HG02588 (cell line): ENCODE measurements at regions not wholly inside any gene's neighbourhood (a gene's known extent, or its start where the extent isn't known, plus 50 kb on each side); places are given as distances from the start of the nearest gene placed in this dataset.

Experiments used
- ATAC-seq: cut with Tn5 transposase; IDR thresholded peaks from one replicate; pipeline ENCODE4 v1.9.1; 2021; ENCODE audit warnings: mild to moderate bottlenecking, moderate library complexity; ENCODE audit not compliant: unreplicated experiment

DNA sequence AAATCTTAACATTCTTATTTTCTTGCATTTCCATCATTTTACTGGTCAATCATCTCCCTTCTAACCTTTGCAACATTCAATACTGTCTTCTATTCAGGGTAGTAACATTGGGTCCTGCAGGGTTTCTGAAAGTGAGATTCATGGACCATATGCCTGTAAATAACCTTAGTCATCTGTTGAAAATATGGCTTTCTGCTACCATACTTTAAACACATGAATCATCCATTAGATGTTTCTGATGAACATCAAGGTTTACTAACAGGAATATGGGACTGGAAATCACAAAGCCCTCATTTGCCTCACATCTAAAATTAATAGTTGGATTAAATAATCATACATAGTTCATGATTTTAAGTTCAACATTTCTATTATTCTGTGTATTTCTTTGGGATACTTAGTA lies 475.9 kb upstream of the MARCKS start:
- ATAC-seq: no peak

DNA sequence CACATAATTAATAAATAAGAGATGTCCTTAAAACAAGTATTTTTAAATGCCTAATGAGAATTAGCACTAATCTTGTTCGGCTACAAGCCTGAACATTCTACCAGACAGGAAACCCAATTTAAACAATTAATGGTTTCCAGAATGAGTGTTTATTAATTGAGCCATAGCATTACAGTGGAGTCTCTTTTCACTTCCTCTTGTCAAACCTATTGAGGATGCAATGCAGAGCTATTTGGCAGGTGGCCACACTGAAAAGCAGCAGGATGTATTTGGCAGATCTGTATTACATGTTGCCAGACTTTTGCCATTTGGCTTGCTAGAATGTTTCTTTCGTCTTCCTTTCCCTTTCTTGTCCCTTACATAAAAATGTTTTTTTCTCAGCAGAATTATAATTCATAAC lies 475.2 kb upstream of the MARCKS start:
- ATAC-seq: peak; percentile 66

DNA sequence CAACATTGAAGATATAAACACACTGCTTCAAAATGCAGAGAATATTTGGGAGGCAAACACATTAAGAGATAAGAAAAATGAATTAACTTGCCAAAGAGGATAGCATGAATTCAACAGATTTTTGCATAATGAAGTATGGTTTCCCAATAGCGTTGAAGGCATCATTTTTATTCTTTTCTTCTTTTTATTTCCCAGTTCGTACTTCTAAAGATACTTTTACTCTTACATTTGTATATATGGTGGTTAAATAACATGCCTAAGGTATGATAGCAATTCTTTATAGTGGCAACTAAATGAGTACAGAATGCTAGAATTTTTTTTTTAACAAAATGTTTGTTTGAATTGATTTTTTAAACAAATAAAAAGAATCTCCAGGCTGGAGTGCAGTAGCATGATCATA lies 473.4 kb upstream of the MARCKS start:
- ATAC-seq: no peak

DNA sequence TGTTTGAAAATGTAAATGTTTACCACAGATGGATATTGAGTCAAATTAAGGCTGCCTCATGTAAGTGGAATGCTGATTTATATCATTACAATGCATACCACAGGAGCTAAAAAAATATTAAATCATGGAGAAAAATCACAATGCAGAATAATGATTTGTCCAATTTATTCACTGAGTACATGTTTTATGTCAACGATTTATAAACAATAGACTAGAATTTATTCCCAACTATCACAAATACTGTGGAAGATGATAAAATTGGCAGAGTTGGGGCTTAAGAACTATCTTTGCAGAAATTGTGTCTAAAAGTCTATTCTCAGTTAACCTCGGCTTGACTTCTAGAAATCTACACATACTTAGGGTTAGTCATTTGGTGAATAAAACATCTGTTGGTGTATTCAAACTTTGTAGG lies 472.1 kb upstream of the MARCKS start:
- no peak for ATAC-seq

DNA sequence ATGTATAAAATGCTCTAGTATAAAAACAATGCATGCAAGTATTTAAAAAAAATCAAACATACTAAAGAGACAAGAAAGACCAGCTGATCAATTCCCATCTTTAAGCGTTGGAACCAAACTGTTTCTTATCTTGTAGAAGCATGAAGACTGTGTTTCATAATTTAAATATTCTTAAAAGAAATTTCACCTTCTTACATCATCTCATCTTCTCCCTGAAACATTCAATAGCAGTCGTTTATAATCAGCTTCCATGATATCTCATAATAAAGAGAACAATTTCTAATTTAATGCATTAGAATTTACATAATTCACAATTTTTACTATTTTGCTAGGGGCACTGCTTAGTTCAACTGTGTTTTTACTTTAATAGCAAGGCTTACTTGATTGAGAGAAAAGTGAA lies 468.1 kb upstream of the MARCKS start:
- ATAC-seq: no peak

DNA sequence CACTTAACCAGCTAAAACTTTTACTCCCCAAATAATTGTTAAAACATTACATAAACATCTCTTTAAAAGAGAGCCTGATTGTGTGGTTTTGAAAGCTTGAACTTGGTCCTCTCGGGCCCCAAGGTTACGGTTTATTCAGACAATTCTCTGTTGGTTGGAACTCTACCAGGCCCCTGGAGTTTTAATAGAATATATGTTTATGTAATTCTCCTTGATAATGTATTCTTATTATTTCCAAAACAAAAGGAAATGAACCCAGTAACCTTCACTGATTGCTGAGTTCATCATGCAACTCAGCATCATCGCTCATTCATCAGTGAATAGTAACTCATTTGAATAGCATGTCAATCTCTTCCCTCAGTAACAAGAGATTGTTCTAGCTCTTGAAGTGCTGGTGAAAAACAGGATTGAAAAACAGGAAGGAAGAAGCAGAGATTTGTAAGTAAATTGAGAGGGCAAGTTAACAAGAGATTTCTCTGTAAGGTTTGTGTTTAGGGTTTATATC lies 464.5 kb upstream of the MARCKS start:
- ATAC-seq: no peak

DNA sequence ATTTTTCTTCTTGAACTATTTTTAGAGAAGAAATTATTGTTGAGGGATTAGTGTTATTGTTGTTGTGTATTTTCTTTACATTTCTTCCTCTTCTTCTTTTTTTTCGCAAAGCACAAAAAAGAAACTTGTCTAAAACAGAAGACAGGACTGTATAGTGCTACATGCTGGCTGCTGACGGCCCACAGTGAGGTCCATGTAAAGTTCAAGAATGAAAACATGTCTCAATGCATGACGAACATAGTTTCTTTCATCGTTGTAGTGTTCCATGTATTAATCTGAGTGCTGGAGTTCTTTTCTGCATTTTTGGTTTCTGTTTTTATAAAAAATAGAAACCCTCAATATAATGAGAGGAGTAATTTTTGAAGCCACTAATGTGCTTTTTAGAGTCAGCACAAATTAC lies 462.9 kb upstream of the MARCKS start:
- ATAC-seq: no peak

DNA sequence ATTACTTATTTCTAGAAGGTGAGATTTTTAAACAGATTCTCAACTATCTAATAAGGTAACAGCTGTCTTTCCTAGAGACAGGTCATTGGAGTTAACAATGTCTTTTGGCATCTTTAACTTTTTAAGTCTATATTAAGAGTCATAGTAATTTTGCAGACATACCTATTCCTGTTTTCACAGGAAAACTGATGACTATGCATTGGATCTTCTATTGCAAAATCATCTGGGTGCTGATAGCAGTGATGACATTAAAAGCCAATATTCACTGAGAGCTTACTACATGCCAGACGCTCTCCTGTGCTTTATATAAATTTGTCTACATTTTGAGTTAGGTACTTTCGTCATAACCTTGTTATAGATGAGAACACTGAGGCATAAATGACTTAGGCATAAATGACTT lies 462.4 kb upstream of the MARCKS start:
- no peak for ATAC-seq

DNA sequence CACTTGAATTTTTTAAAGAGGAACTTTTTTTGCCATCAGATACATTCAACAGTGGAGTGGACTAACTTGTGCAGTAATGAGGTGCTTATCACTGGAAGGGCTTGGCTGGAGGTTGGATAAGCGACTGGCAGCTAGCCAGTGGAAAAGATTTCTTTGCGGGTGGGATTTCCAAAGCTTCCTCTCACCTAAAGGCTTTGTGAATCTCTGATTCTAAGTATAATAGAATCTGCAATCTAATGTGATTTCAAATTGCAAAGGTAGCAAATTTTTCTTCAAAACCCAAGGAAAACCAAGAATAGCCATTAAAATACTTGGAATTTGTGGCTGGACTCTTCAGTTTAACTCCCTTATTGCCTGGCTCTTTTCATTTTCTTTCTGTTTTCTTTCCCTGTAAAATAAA lies 460.4 kb upstream of the MARCKS start:
- no peak for ATAC-seq

DNA sequence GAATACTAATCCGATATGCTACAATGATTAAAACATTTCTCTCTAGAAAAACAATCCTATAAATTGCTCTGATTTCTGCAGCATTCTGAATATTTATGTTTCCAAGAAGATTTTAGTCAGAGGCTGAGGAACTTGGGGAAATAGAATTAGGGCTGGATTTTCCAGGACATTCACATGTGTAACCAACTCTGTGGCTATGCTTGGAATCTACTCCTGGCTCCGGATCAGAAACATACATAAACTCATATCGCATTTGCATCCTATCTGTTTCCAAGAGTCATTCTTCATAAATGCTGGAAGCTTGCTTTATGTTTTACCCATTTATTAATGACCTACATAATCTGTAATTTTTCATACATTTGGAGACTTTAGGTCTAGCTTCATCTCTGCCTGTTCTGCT lies 459.9 kb upstream of the MARCKS start:
- ATAC-seq: no peak

DNA sequence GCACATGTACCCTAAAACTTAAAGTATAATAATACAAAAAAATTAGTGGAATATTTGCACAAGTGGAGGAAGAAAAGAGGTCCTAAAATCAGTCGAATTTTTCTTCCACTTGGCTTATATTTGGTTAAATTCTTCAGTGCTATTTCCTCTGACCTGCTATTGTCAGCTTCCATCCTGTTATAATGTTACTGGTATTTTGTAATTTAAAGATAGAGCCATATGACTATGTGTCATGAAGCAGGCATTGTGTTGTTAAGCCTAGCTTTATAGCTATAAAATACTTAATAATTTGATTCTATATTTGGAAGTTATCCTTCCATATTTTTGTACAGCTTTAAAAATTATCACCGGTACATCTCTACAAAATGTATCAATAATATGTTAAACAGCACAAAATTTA lies 455.9 kb upstream of the MARCKS start:
- ATAC-seq: no peak

DNA sequence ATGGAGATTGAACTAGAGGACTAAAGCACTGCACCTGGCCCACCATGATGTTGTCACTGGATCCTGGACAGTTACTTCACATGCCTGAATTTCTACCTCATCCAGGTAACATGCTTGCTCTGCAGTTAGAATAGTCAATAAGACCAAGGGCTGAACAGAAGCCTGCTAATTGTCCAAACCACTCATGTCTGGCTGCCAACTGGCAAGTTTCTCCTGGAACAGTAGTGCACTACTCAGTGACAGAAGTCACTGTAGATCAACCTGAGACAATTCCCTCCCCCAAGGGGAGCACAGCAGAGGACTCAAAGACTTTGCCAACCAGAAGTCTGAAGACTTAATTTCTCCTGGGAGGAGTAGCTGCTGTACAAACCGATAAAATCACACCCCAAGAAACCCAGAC lies 454.6 kb upstream of the MARCKS start:
- no peak for ATAC-seq

DNA sequence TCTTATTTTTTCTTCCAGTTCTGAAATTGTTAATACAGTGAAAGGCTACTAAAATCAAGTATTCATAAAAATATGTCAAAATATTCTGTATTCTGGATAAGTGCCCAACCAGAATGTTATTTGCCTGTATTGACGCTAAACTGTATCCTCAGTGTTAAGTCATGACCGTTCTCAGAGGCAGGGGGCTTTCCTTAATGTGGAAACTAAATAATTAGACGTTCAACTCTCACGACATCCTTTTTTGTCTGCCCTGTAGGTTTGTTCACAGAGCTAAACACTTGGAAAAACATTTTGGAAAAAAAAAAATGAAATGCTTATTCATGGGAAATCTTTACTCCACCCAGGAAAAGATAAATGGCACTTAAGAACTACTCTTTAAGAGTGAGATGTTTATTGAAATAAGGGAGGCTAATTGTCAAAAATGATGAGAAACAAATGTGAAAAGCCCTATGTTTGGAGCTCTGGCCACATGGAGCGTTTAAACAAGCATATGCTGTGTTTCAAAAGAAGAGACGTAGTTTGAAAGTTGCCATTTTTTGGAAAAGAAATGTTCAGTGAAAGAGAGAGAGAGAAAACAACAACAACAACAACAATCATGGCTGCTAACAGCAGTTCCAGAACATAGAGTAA lies 453.1 kb upstream of the MARCKS start:
- ATAC-seq: no peak

DNA sequence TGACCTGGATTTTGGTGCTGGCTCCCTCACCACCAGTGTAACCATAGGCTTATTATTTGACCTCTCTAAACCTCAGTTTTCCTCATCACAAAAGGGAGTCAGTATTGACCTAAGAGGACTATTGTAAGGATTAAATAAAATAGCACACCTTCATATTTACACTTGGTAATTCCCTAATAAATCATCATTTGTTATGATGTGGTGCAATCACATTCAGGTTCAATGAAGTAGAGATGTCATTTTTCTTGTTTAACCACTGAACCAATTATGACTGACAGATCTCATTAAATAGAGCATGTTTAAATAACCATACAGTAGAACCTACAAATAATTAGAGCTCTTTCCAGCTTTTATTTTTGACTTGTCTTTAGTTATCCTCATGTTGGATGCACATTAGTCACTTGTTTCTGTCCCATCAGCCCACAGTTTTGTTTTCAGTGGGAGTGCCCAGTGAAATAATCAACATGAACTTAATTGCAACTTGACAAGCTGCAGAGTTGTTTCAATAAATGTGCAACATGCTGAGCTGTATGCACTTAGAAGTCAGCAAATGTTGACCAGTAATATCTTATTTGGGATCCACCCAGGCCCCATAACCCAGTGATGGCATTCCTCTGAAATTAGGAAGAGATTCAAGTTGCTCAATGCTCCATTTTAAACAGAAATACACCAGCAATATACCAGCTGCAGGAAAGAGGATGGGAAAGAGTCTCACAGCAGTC lies 451.7 kb upstream of the MARCKS start:
- no peak for ATAC-seq

DNA sequence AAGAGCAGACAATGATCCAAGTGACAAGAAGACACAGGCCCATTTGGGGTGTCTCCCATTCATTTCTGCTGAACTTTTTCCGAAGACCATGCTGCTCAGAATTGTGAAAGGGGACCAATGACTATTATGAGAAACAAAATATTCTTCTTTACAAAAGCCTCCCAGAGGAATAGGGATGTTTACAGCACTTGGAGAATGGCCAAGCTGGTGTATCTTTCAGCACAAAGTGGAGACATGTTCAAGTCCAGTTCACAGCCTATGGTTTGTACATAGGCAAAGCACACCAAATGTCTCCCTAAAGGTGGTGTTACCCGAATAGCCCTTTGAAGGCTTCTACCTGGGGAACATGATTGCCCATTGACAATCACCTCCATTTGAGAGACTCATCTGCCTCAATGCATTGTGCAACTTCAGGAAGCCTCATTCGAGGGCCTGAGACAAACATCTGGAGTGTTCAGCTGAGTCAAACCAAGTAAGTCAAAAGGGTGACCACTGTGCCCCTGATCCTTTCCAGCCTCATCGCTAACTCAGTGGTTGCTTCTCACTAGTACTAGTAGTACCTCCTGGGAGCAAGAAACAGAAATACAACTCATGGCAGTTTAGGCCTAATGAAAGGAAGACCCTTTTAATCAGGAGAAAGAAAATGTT lies 451.0 kb upstream of the MARCKS start:
- ATAC-seq: no peak

DNA sequence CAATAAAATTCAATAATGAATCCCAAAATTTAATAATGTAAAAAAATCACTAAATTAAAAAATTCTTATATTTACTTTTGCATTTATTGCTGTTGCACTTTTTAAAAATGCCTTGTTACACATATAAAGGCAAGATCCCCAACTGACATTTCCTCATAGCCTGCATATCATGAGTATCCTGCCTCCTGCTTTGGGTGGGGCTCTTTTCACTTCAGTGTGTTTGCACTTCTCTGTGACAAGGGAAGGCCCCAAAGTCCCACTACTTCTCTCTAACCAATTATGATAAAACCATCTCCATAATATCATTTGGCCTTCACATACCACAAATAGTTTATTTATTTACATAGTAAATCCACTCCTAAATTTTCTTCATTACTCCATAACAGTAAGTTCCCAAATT lies 446.1 kb upstream of the MARCKS start:
- no peak for ATAC-seq

DNA sequence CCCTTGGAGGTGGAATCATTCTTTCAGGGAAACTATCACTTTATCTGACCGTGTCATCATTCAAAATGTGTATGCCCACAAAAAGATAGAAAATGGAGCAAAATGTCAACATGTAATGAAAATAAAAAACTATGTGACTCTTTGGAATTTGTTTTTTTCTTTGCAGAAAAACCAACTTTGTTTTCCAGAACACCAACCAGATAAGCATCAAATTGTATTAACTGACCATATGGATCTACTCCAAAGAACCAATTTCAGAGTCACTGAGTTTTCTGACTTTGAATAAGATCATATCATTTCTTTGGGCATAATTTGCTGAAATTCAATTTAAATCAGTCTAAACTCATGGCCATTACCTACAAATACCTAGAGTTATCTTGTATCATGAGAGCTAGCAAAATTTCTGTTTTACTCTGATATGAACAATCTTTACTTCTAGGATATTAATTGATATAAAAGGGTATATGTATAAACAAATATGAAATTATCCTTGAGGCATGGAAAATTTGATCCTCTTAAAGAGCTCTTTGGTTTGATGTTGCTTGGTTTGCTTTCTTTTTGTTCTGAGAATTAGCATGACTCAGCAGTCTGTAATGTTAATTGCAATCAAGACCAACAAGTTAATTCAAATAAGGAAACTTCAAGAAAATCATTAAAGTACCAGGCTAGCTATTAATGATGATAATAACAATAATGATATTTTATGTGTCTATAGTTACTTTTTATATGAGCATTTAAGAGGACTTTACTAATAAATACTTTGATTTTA lies 444.4 kb upstream of the MARCKS start:
- ATAC-seq: no peak

DNA sequence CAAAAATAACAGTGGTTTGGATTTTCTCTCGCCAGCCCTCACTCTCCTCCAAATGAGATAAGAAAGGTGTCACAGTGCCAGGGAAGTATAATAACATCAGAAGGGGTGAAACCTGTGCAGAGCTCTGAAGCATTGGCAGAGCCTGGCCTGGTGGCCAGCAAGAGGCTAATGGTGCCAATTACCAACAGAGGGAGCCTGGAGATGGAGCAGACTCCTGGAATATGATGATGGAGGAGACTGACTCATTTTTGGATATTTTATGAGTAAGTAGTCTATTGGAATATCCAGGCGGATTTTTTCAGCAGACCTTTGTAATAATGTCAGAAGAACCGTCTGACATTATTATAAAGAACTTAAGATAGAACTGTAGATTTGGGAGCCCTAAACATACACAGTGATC lies 442.6 kb upstream of the MARCKS start:
- ATAC-seq: no peak

DNA sequence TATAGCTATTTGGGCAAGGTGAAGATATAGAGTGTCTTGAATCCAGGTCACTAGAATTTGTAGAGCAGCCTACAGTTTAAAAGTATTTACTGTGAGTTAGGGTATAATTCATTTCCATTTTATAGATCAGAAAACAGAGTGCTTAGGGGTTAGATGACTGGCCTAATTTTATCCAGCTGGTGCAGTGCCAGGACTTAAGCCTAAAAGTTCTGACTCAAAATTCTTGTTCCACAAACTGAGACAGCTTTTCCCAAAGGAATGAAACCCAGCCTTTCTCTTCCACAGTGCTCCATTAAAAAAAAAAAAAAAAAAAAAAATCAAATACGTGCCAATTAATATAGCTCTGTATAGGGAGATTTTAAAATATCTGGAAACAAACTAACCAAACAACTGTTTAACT lies 441.0 kb upstream of the MARCKS start:
- ATAC-seq: no peak

DNA sequence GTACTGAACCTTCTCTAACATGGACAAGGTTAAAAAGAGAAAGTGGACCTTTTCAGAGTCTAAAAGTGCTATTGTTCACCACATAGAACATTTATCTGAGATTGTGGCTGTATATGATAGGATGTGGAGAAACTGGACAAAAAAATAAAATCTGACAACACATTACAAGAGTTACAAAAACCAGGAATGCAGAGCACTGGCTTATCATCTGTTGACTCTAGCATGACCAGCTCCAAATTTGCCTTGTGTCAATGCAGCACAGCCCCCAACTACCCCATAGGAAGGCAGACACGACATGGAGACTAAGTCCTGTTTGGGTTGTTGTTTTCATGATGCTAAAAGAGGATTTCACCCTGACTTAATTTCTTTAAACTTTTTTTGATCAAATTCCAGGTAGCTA lies 436.9 kb upstream of the MARCKS start:
- no peak for ATAC-seq

DNA sequence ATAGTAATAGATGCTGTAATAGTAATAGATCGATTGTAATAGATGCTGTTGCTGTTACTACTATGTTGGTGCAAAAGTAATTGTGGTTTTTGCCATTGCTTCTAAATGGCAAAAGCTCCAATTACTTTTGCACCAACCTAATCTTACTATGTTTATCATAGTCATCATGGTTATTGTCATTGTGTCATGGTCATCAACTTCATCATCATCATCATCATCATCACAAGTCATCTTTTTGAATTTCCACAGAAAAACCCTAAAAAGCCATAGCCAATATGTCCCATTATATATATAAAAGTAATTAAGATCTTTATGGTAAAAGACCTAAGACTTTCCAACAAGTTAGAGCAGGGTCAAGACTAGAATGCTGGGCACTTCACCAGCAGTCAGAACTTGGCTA lies 435.1 kb upstream of the MARCKS start:
- no peak for ATAC-seq

DNA sequence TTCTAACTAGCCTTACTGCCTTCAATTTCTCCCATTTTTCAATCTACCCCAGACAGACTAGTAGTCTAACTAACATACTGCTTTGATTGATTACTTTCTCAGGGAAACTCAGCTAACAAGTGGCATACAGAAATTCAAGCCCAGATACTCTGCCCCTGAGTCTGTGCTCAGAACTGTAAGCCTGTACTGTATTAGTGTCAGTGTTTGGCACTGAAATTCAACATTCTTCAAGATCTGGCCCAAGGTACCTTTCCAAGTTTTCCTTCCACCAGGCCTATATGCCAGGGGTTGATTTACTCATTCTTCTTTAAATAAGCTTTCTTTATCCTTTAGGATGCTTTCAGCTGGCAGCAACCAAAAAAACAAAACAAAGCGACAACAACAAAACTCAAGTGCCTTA lies 433.2 kb upstream of the MARCKS start:
- no peak for ATAC-seq
